HG03520 (cell line): ENCODE measurements at regions not wholly inside any gene's neighbourhood (a gene's known extent, or its start where the extent isn't known, plus 50 kb on each side); places are given as distances from the start of the nearest gene placed in this dataset.
"Not testable (repeated sequence)": the region's sequence is repeated elsewhere in the genome, so short reads cannot be mapped to it uniquely, and the experiment has no call there.

Experiments
- ATAC-seq: cut with Tn5 transposase; IDR thresholded peaks from one replicate; pipeline ENCODE4 v1.9.1; 2021; ENCODE audit warnings: mild to moderate bottlenecking, moderate library complexity; ENCODE audit not compliant: unreplicated experiment

- ATAC-seq: not testable (repeated sequence)
Observed at GRCh38 chr2:37722971-37723370, 51.5 kb upstream of the CDC42EP3 start.

- no peak for ATAC-seq
Observed at GRCh38 chr2:37730037-37730818, 58.8 kb upstream of the CDC42EP3 start.

- not testable (repeated sequence) for ATAC-seq
Observed at GRCh38 chr2:37732412-37732811, 61.0 kb upstream of the CDC42EP3 start.

- ATAC-seq: no peak
Observed at GRCh38 chr2:37733251-37733650, 61.8 kb upstream of the CDC42EP3 start.

- not testable (repeated sequence) for ATAC-seq
Observed at GRCh38 chr2:37733955-37734354, 62.5 kb upstream of the CDC42EP3 start.

- not testable (repeated sequence) for ATAC-seq
Observed at GRCh38 chr2:37734891-37735523, 63.6 kb upstream of the CDC42EP3 start.

GRCh38 chr2:37735524-37735910, 64.1 kb upstream of the CDC42EP3 start:
- ATAC-seq: not testable (repeated sequence)

- no peak for ATAC-seq
Observed at GRCh38 chr2:37737507-37737906, 66.1 kb upstream of the CDC42EP3 start.

GRCh38 chr2:37738266-37738885, 66.9 kb upstream of the CDC42EP3 start:
- ATAC-seq: no peak

GRCh38 chr2:37739153-37739552, 67.7 kb upstream of the CDC42EP3 start:
- ATAC-seq: no peak

GRCh38 chr2:37740164-37740739, 68.8 kb upstream of the CDC42EP3 start:
- no peak for ATAC-seq

- no peak for ATAC-seq
Observed at GRCh38 chr2:37742286-37742685, 70.8 kb upstream of the CDC42EP3 start.

GRCh38 chr2:37744010-37744409, 72.6 kb upstream of the CDC42EP3 start:
- no peak for ATAC-seq

GRCh38 chr2:37744961-37745360, 73.5 kb upstream of the CDC42EP3 start:
- ATAC-seq: not testable (repeated sequence)

GRCh38 chr2:37746011-37746410, 74.6 kb upstream of the CDC42EP3 start:
- not testable (repeated sequence) for ATAC-seq

GRCh38 chr2:37746883-37747282, 75.4 kb upstream of the CDC42EP3 start:
- no peak for ATAC-seq

- no peak for ATAC-seq
Observed at GRCh38 chr2:37748541-37748940, 77.1 kb upstream of the CDC42EP3 start.

GRCh38 chr2:37750286-37750685, 78.8 kb upstream of the CDC42EP3 start:
- ATAC-seq: not testable (repeated sequence)

- no peak for ATAC-seq
Observed at GRCh38 chr2:37752766-37753165, 81.3 kb upstream of the CDC42EP3 start.

- no peak for ATAC-seq
Observed at GRCh38 chr2:37753758-37754157, 82.3 kb upstream of the CDC42EP3 start.

- not testable (repeated sequence) for ATAC-seq
Observed at GRCh38 chr2:37755961-37756559, 84.6 kb upstream of the CDC42EP3 start.
